Naive thymus-derived CD8-positive, alpha-beta T cell (primary cell): ENCODE measurements at regions not wholly inside any gene's neighbourhood (a gene's known extent, or its start where the extent isn't known, plus 50 kb on each side); places are given as distances from the start of the nearest gene placed in this dataset.

Source experiments
- ATAC-seq, 2 donors: fragments of 150-1000 bp; cut with Tn5 transposase in 1 of 2; sonication (Bioruptor Pico), chemical (Tn5 transposase) in 1 of 2; 1 replicate in 1 of 2; 2 replicates in 1 of 2; pipeline ENCODE4 v1.10.0; 2021; ENCODE audit warnings: mild to moderate bottlenecking in 2 of 2, moderate library complexity in 2 of 2
- POLR2A ChIA-PET: fragments of 350-600 bp; sonication (Branson Sonifier 250); formaldehyde crosslinking; loops from one replicate; lab custom pipeline; 2021; ENCODE audit warnings: antibody characterized with exemption; lab: Charles Lee
- DNase-seq, 10 donors: peaks; one replicate each; pipeline versions ENCODE4 v3.0.0 to v3.0.0-alpha.2; 2020 to 2022
- H3K27ac Mint-ChIP-seq, 10 donors: one replicate each; pipeline ENCODE4 v1.8.0; 2020 to 2022; ENCODE audit warnings: mild to moderate bottlenecking in 10 of 10, mixed read lengths in 10 of 10, moderate library complexity in 4 of 10, inconsistent platforms in 1 of 10
- H3K27me3 Mint-ChIP-seq, 5 donors: one replicate each; pipeline ENCODE4 v1.8.0; 2021 to 2022; ENCODE audit warnings: mixed read lengths in 5 of 5
- H3K36me3 Mint-ChIP-seq, 3 donors: one replicate each; pipeline ENCODE4 v1.8.0; 2020 to 2022; ENCODE audit warnings: mixed read lengths in 3 of 3, mild to moderate bottlenecking in 2 of 3, inconsistent platforms in 1 of 3
- H3K4me1 Mint-ChIP-seq, 4 donors: one replicate each; pipeline ENCODE4 v1.8.0; 2021 to 2022; ENCODE audit warnings: mixed read lengths in 4 of 4
- H3K4me3 Mint-ChIP-seq, 10 donors: one replicate each; pipeline ENCODE4 v1.8.0; 2020 to 2022; ENCODE audit warnings: mild to moderate bottlenecking in 10 of 10, mixed read lengths in 10 of 10, moderate library complexity in 6 of 10, inconsistent platforms in 1 of 10
- H3K9me3 Mint-ChIP-seq, 9 donors: one replicate each; pipeline ENCODE4 v1.8.0; 2020 to 2022; ENCODE audit warnings: mixed read lengths in 9 of 9, mild to moderate bottlenecking in 3 of 9, inconsistent platforms in 1 of 9, moderate library complexity in 1 of 9

DNA sequence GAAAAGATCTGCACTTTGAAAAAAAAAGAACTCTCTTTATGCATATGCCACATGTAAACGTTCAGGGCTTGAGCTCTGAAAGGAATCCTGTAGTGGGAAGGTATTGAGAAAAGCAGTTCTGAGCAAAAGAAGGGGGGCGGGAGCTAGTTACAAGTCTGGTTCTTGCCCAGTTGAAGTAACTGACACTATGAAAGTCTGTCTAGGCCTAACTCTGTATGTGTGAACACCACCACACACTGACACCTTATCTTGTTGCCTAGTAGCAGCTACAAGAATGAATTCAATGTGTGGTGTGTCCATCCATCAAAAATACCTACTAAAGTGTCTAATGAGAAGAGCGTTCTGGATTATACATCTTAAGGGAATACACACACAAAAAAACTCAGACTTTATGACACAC lies 820.6 kb downstream of the DIAPH3 start:
- H3K4me3 Mint-ChIP-seq: no peak overlapping the region
- DNase-seq: no peak
- no peak overlapping the region for H3K27ac Mint-ChIP-seq
- H3K27me3 Mint-ChIP-seq: peaks cover 0 to 38% (median 8%) of the 10 kb centered on the region in 5 donors
- ATAC-seq: no peak
- no peaks in the 10 kb centered on the region for H3K4me1 Mint-ChIP-seq
- peaks cover 0 to 5% (median 0%) of the 10 kb centered on the region in 9 donors for H3K9me3 Mint-ChIP-seq
- POLR2A ChIA-PET: no interaction called here
- H3K36me3 Mint-ChIP-seq: no peaks in the 10 kb centered on the region

DNA sequence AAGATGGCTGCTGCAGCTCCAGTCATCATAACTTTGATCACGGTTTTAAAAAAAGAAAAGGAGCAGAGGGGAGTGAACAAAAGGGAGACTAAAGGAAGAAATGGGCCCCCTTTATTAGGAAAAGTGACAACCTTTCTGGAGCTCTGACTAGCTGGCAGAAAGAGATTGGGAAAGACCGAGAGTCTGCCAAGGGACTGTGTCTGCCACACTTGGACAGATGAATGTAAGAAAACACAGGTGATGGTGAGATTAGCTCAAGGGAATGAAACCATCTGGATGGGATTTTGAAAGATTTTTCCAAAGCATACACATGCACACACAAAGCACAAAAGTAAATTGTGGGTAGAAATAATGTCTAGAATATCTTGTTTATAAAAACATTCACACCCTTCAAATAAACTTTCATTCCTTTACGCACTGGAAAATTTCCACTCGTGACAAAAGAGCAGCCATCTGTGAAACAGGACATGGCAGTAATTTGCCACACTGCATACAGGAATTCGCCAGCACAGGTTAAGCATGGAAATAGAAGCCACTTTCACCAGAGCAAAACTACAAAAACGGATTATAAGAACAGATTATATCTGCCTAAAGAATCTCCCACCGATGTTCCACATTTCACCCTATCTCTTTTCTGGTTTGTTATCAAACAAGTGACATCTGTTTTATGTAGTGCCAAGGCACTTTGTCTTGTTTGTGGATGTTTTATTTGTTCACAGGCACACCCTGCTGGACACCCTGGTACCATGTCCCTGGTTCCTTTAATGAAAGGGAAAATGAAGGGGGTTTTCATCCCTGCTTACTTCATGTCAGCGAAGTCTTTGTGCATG lies 819.5 kb downstream of the DIAPH3 start:
- H3K9me3 Mint-ChIP-seq: peaks cover 0 to 5% (median 0%) of the 10 kb centered on the region in 9 donors

GRCh38 chr13:59345311-59345710 lies 818.4 kb downstream of the DIAPH3 start:
- peaks cover 0 to 26% (median 10%) of the 10 kb centered on the region in 5 donors for H3K27me3 Mint-ChIP-seq
- POLR2A ChIA-PET: no interaction called here
- no peak overlapping the region for H3K4me3 Mint-ChIP-seq
- DNase-seq (no peak), ATAC-seq (no peak)
- H3K9me3 Mint-ChIP-seq: peaks cover 0 to 5% (median 0%) of the 10 kb centered on the region in 9 donors
- H3K27ac Mint-ChIP-seq: no peak overlapping the region
- no peaks in the 10 kb centered on the region for H3K36me3 Mint-ChIP-seq
- no peaks in the 10 kb centered on the region for H3K4me1 Mint-ChIP-seq

More for the DNA sequence above, 819.5 kb downstream of the DIAPH3 start:
- peaks cover 0 to 31% (median 6%) of the 10 kb centered on the region in 5 donors for H3K27me3 Mint-ChIP-seq
- POLR2A ChIA-PET: no interaction called here
- H3K4me3 Mint-ChIP-seq: no peak overlapping the region
- ATAC-seq: no peak
- no peaks in the 10 kb centered on the region for H3K4me1 Mint-ChIP-seq
- no peak for DNase-seq
- no peaks in the 10 kb centered on the region for H3K36me3 Mint-ChIP-seq
- H3K27ac Mint-ChIP-seq: no peak overlapping the region

DNA sequence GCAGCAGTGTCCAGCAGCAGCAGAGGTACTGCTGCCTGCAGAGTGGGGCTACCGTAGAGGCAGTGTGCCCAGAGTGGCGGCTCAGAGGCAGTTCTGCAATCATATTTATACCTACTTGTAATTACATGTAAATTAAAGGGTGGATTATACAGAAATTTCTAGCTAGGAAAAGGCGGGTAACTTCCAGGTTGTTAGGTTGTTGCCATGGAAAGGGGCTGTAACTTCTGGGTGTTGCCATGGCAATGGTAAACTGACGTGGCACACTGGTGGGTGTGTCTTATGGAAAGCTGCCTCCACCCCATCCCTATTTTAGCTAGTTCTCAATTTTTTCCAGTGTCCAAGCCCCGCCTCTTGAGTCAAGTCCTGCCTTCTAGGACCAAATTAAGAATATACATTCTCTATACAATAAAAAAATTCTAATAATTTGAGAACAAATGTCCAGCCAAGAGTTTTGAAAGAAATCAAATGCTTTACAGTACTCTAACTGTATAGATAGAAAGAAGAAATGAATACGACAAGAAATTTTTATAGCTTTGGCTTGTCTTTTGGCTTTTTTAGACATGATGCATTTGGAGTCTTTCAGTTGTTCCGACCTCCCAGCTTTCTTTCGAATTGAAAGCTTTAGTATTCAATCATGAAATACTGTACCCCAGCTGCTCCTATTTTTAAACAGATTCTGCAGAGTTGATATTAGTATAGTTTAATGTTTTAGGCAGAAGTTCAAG lies 816.6 kb downstream of the DIAPH3 start:
- POLR2A ChIA-PET: no interaction called here
- Mint-ChIP-seq H3K36me3 (no peaks in the 10 kb centered on the region), H3K4me1 (no peaks in the 10 kb centered on the region), H3K9me3 (peaks cover 0 to 5% (median 0%) of the 10 kb centered on the region in 9 donors), H3K27me3 (peaks cover 0 to 26% (median 11%) of the 10 kb centered on the region in 5 donors), H3K27ac (no peak overlapping the region), H3K4me3 (no peak overlapping the region)
- no peak for ATAC-seq
- no peak for DNase-seq

DNA sequence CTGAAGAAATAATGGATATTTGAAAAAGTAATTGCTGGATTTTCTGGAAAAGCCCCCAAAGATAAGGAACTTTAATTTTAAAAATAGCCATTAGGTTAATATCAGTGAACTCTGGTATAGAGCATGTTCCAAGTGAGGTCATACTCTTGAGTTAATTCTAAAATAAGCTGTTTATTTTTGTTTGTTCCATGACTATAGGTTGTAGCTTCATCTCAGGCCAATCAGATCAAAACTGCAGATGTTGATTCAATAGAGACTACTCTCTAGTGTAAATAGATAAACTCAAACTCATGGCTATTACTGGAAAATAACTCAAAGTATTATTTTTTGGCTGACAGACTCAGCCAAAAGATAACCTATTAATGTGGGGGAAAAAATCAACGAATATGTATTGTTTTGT lies 815.1 kb downstream of the DIAPH3 start:
- POLR2A ChIA-PET: no interaction called here
- DNase-seq: no peak
- H3K36me3 Mint-ChIP-seq: no peaks in the 10 kb centered on the region
- no peaks in the 10 kb centered on the region for H3K4me1 Mint-ChIP-seq
- H3K9me3 Mint-ChIP-seq: no peaks in the 10 kb centered on the region
- ATAC-seq: no peak
- H3K27ac Mint-ChIP-seq: no peak overlapping the region
- peaks cover 0 to 19% (median 8%) of the 10 kb centered on the region in 5 donors for H3K27me3 Mint-ChIP-seq
- no peak overlapping the region for H3K4me3 Mint-ChIP-seq

- Mint-ChIP-seq H3K4me3 (no peak overlapping the region), H3K27ac (no peak overlapping the region), H3K27me3 (peaks cover 0 to 7% (median 3%) of the 10 kb centered on the region in 5 donors), H3K4me1 (no peaks in the 10 kb centered on the region), H3K9me3 (no peaks in the 10 kb centered on the region), H3K36me3 (no peaks in the 10 kb centered on the region)
- no peak for DNase-seq
- POLR2A ChIA-PET: no interaction called here
- no peak for ATAC-seq
Observed at GRCh38 chr13:59352600-59352999, 811.1 kb downstream of the DIAPH3 start.

DNA sequence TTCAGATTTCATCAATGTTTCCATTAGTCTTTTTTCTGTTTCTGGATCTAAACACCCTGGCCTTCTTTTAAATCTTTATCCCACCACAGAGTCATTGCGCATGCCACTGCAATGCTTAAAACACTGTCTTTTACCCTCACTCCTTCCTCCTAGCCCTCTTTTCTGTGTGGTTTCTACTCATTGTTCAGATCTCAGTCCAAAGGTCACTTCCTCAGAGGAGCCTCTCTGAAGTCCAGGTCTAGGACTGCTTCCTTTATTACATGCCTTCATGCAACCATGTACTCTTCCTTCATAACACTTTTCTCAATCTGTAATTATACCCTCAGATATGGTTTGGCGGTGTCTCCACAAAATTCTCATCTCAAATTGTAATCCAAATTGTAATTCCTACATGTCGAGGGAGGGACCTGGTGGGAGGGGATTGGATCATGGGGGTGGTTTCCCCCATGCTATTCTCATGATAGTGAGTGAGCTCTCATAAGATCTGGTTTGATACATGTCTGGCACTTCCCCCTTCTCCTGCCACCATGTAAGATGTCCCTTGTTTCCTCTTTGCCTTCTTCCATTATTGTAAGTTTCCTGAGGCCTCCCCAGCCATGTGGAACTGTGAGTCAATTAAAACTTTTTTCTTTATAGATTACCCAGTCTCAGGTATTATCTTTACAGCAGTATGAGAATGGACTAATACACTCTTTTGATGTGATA lies 808.9 kb downstream of the DIAPH3 start:
- Mint-ChIP-seq H3K36me3 (no peaks in the 10 kb centered on the region), H3K27me3 (peaks cover 0 to 7% (median 3%) of the 10 kb centered on the region in 5 donors), H3K27ac (no peak overlapping the region), H3K4me1 (peaks cover 0 to 7% (median 1%) of the 10 kb centered on the region in 4 donors), H3K9me3 (no peaks in the 10 kb centered on the region), H3K4me3 (no peak overlapping the region)
- DNase-seq (no peak), ATAC-seq (no peak)
- POLR2A ChIA-PET: no interaction called here

DNA sequence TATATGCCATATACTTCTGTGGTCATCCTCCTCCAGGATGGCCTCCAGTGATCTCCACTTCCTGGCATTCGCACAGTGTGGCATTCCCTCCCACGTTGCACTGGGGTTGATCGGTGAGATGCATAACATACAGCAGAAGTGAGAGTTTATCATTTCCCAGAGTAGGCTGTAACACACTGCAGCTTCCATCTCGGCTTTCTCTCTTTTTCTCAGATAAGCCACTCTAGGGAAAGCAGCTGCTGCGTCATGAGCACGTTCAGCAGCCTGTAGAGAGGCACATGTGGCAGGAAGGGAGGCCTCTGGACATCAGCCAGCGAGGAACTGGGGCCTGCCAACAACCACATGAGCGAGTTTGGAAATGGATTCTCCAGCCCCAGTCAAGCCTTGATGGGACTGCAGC lies 807.1 kb downstream of the DIAPH3 start:
- H3K27ac Mint-ChIP-seq: no peak overlapping the region
- H3K4me1 Mint-ChIP-seq: peaks cover 0 to 11% (median 2%) of the 10 kb centered on the region in 4 donors
- no peaks in the 10 kb centered on the region for H3K36me3 Mint-ChIP-seq
- DNase-seq (no peak), ATAC-seq (no peak)
- H3K27me3 Mint-ChIP-seq: peaks cover 0 to 3% (median 0%) of the 10 kb centered on the region in 5 donors
- no peaks in the 10 kb centered on the region for H3K9me3 Mint-ChIP-seq
- no peak overlapping the region for H3K4me3 Mint-ChIP-seq
- POLR2A ChIA-PET: no interaction called here

DNA sequence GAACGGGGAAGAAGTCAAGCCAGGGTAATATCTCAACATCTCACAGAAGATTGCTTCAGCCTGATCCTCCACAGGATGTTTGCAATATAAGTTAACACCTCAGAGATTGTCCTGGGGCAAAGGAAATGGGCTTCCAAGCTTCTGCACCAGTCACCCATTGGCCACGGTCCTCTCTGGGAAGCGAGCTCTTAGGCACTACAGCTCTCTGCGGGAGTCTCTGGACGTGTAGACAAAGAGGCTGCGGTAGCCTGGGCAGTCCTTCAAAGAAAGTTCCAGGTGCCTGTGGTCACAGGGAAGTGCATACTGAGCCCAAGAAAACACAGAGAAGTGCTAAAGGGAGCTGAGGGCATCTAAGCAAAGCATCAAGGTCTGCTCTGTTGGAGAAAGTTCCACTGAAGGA lies 805.7 kb downstream of the DIAPH3 start:
- no peak overlapping the region for H3K27ac Mint-ChIP-seq
- POLR2A ChIA-PET: no interaction called here
- H3K27me3 Mint-ChIP-seq: peaks cover 0 to 3% (median 0%) of the 10 kb centered on the region in 5 donors
- no peak for DNase-seq
- no peaks in the 10 kb centered on the region for H3K9me3 Mint-ChIP-seq
- no peaks in the 10 kb centered on the region for H3K36me3 Mint-ChIP-seq
- H3K4me3 Mint-ChIP-seq: no peak overlapping the region
- ATAC-seq: no peak
- peaks cover 0 to 11% (median 2%) of the 10 kb centered on the region in 4 donors for H3K4me1 Mint-ChIP-seq

DNA sequence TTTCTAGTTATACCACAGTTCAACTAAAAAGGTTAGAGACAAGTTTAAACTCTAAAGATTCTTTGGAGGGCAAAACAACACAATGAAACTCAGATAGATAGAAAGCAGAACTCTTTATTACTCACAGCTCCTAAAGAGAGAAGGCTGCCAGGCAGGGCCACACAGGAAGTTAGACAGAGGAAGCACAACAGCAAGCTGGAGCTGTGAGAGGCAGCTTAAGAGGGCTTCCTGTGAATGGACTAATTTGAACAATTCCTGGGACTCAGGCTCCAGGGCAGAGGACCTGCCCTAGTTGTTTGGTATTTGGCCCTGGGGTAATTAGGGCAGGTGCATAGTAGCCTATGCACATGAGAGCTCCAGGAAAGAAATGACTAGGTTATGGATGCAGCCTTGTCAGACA lies 803.6 kb downstream of the DIAPH3 start:
- Mint-ChIP-seq H3K27ac (no peak overlapping the region), H3K36me3 (no peaks in the 10 kb centered on the region), H3K4me3 (no peak overlapping the region), H3K9me3 (no peaks in the 10 kb centered on the region), H3K27me3 (peaks cover 0 to 3% (median 0%) of the 10 kb centered on the region in 5 donors), H3K4me1 (peaks cover 0 to 11% (median 2%) of the 10 kb centered on the region in 4 donors)
- POLR2A ChIA-PET: no interaction called here
- ATAC-seq (no peak), DNase-seq (peak in 2 of 10 donors; percentile 0 to 1)

DNA sequence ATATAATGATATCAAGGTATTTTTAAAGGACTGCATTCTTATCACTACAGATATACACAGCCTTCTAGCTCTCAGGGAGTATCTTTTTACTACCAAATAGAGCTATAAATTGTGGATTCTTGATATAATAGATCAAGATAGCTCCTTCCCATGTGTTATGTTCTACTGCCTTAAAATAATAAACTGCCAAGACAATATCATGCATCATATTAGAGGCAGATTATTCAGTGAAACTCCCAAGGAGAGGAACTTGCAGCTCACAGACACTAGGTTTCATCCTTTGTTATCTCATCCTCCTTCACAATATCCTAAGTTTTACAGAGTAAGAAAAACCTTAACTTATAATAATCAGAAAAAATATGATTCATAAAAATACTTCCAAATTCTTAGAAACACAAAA lies 802.8 kb downstream of the DIAPH3 start:
- Mint-ChIP-seq H3K36me3 (no peaks in the 10 kb centered on the region), H3K4me3 (no peak overlapping the region), H3K9me3 (no peaks in the 10 kb centered on the region), H3K4me1 (peaks cover 0 to 11% (median 2%) of the 10 kb centered on the region in 4 donors), H3K27ac (no peak overlapping the region), H3K27me3 (peaks cover 0 to 3% (median 0%) of the 10 kb centered on the region in 5 donors)
- POLR2A ChIA-PET: interaction anchor here (0.8 kb wide), 1 partner anchor 1046 kb away, joined by 3 read pairs; no protein-coding TSS in a partner anchor
- ATAC-seq: no peak
- no peak for DNase-seq

DNA sequence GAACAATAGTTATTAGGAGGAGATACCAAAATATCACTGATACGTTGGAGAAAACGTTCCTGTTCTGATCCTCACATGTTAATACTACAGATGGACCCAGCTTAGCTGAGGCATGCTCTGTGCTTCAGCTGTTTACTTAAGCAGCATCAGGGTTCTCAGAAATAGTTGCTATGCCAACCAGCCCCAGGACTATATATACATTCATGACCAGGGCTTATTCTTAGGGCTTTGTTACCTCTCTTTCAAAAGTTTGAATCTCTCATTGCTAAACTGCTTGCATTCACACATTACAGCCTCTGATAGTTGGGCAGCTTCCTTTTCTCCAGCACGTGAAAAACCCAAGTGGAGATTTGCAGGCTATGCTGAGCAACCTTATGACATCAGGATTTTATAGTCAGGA lies 800.4 kb downstream of the DIAPH3 start:
- H3K9me3 Mint-ChIP-seq: no peaks in the 10 kb centered on the region
- H3K27me3 Mint-ChIP-seq: no peaks in the 10 kb centered on the region
- POLR2A ChIA-PET: no interaction called here
- no peak overlapping the region for H3K4me3 Mint-ChIP-seq
- no peaks in the 10 kb centered on the region for H3K36me3 Mint-ChIP-seq
- ATAC-seq (no peak), DNase-seq (no peak)
- H3K27ac Mint-ChIP-seq: no peak overlapping the region
- peaks cover 0 to 11% (median 2%) of the 10 kb centered on the region in 4 donors for H3K4me1 Mint-ChIP-seq

DNA sequence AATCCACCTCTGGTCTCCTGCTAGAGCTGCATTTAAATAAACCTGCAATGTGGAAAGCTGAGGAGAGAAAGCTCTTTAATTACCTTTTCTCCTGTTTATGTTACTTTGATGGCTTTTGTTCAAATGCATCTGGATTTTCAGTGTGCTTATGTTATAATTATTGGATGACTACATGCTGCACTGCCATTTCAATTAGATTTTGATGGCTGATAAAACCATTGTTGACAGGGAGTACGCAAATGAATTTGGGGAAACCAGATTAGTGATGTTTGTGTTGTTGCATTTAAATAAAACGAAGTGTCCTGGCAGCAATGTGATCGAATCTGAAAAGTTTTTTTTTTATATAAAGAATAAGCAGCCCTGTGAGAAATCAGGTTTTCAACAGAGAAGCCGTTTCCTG lies 799.8 kb downstream of the DIAPH3 start:
- Mint-ChIP-seq H3K27me3 (peaks cover 0 to 6% (median 0%) of the 10 kb centered on the region in 5 donors), H3K9me3 (no peaks in the 10 kb centered on the region), H3K27ac (no peak overlapping the region), H3K4me1 (peaks cover 0 to 9% (median 2%) of the 10 kb centered on the region in 4 donors), H3K4me3 (no peak overlapping the region), H3K36me3 (no peaks in the 10 kb centered on the region)
- ATAC-seq: no peak
- POLR2A ChIA-PET: no interaction called here
- DNase-seq: no peak
